Epithelial cell of esophagus (primary cell): ENCODE measurements at regions not wholly inside any gene's neighbourhood (a gene's known extent, or its start where the extent isn't known, plus 50 kb on each side); places are given as distances from the start of the nearest gene placed in this dataset.

Experiments used
- DNase-seq: peaks from one replicate; pipeline ENCODE4 v3.0.0; 2010; ENCODE audit warnings: low read depth
- H3K4me3 ChIP-seq: 2 replicates; pipeline ENCODE4 v1.5.1; 2011; ENCODE audit warnings: mild to moderate bottlenecking, low read length, control low read depth
- CTCF ChIP-seq: IDR thresholded peaks from 2 replicates; pipeline ENCODE4 v1.5.1; 2011; ENCODE audit warnings: low read depth, mild to moderate bottlenecking, low read length, control low read depth, inconsistent platforms; ENCODE audit not compliant: insufficient read depth; ENCODE audit errors: missing control alignments

GRCh38 chr5:2133080-2133479 is 250.4 kb upstream of the IRX4 start:
- TF ChIP-seq CTCF, result no peak
- no peak overlapping the region for H3K4me3 ChIP-seq
- no peak for DNase-seq

GRCh38 chr5:2132497-2132847 is 249.7 kb upstream of the IRX4 start:
- no peak for TF ChIP-seq CTCF
- no peak overlapping the region for H3K4me3 ChIP-seq
- DNase-seq, result no peak

GRCh38 chr5:2131826-2132496 is 249.2 kb upstream of the IRX4 start:
- TF ChIP-seq CTCF, result no peak
- DNase-seq, result no peak
- H3K4me3 ChIP-seq, result no peak overlapping the region

GRCh38 chr5:2131196-2131595 is 248.5 kb upstream of the IRX4 start:
- no peak for DNase-seq
- no peak for TF ChIP-seq CTCF
- H3K4me3 ChIP-seq, result no peak overlapping the region

GRCh38 chr5:2130361-2130760 is 247.6 kb upstream of the IRX4 start:
- no peak for TF ChIP-seq CTCF
- no peak for DNase-seq
- no peak overlapping the region for H3K4me3 ChIP-seq

GRCh38 chr5:2129568-2130272 is 247.0 kb upstream of the IRX4 start:
- no peak for DNase-seq
- no peak overlapping the region for H3K4me3 ChIP-seq
- TF ChIP-seq CTCF, result no peak
